ENCODE measurements at regions not wholly inside any gene's neighbourhood (a gene's known extent, or its start where the extent isn't known, plus 50 kb on each side); places are given as distances from the start of the nearest gene placed in this dataset.

DNA sequence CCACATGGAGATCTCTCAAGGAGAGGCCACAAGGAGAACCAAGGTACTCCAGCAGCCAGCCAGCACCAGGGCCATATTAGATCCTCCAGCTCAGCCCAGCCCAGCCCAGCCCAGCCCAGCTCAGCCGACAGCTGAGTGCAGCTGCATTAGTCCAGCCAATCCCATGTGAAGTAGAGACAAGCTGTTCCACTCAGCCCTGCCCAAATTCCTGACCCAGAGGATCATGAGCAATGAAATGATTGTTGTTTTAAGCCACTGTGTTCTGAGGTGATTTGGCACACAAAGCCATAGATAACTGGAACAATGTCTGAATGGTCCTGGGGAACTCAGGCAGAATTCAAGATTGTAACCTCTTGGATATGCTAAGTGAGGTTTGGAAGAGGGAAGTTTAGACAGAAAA lies 59.5 kb upstream of the BMP2 start:
- no peak overlapping the region for H3K27ac ChIP-seq (ENCODE audit: low read depth, low read length)
- no peaks in the 10 kb centered on the region for H3K4me1 ChIP-seq (replicated peaks in 1 of 4; ENCODE audit: control insufficient read depth in 3 of 4, insufficient read depth in 4 of 4, low read length in 3 of 4)

More for the DNA sequence above, 59.5 kb upstream of the BMP2 start:
- no peak overlapping the region for H4K5ac ChIP-seq (ENCODE audit: insufficient read length, low read depth, low read length)
- no peak overlapping the region for H4K8ac ChIP-seq (ENCODE audit: extremely low read depth, insufficient read depth, low read length)
- H2BK20ac ChIP-seq (ENCODE audit: low read length) = no peak overlapping the region
- H3K4me3 ChIP-seq (ENCODE audit: extremely low read depth in 1 of 4, insufficient read depth in 2 of 4, low read depth in 3 of 4, low read length in 4 of 4) = no peak overlapping the region
- no peaks in the 10 kb centered on the region for H3K79me2 ChIP-seq (ENCODE audit: control insufficient read depth in 1 of 2, insufficient read depth in 2 of 2, low read length in 2 of 2)
- no peak overlapping the region for H3K23ac ChIP-seq (ENCODE audit: insufficient read length)
- H3K18ac ChIP-seq (ENCODE audit: extremely low read depth, low read length) = no peak overlapping the region
- DNase-seq (ENCODE audit: low read depth in 1 of 2, low spot score in 2 of 2) (no peak), FAIRE-seq (no peak)
- no peak overlapping the region for H3K4me2 ChIP-seq (ENCODE audit: insufficient read depth in 1 of 2, low read depth in 2 of 2, low read length in 2 of 2)
- no peak overlapping the region for H3K56ac ChIP-seq (replicated peaks; ENCODE audit: insufficient read length, low read depth, low read length)
- H4K91ac ChIP-seq (replicated peaks; ENCODE audit: insufficient read length, low read length) = no peak overlapping the region
- H2AK5ac ChIP-seq (ENCODE audit: low read depth, low read length) = no peak overlapping the region
- no peaks in the 10 kb centered on the region for H3K27me3 ChIP-seq (replicated peaks in 1 of 4; ENCODE audit: control insufficient read depth in 3 of 4, extremely low read depth in 1 of 4, insufficient read depth in 3 of 4, low read length in 3 of 4)
- POLR2A ChIA-PET (ENCODE audit: partially characterized antibody) = no interaction called here
- no peak overlapping the region for H3K14ac ChIP-seq (ENCODE audit: insufficient read length)
- H2BK15ac ChIP-seq (ENCODE audit: low read length) = no peak overlapping the region
- no peak overlapping the region for H3K4ac ChIP-seq (replicated peaks; ENCODE audit: insufficient read length, low read depth, low read length)
- H2BK5ac ChIP-seq (ENCODE audit: low read depth, low read length) = no peak overlapping the region
- no peak overlapping the region for H2BK120ac ChIP-seq (replicated peaks; ENCODE audit: low read depth, low read length)
- 0 out of 2 replicates have a peak overlapping the region, but pooled peaks have one; percentile 34 for H2AFZ ChIP-seq (ENCODE audit: low read length)
- H3K9ac ChIP-seq (replicated peaks in 1 of 4; ENCODE audit: extremely low read depth in 1 of 4, low read depth in 3 of 4, low read length in 3 of 4) = no peak overlapping the region
- CTCF ChIA-PET (ENCODE audit: partially characterized antibody) = interaction anchor here (0.9 to 2.6 kb wide), 11 partner anchors 8 to 237 kb away, joined by 3 to 8 read pairs (median 3); no protein-coding TSS in a partner anchor
- no peaks in the 10 kb centered on the region for H3K79me1 ChIP-seq (ENCODE audit: low read depth, low read length)
- H3K9me3 ChIP-seq (ENCODE audit: insufficient read depth in 2 of 2, low read depth in 1 of 2, low read length in 1 of 2) = no peaks in the 10 kb centered on the region
- H2BK12ac ChIP-seq (ENCODE audit: low read depth, low read length) = no peak overlapping the region
- H3K36me3 ChIP-seq (ENCODE audit: control insufficient read depth in 2 of 4, insufficient read depth in 4 of 4, low read length in 3 of 4) = no peaks in the 10 kb centered on the region
- no peak for TF ChIP-seq CHD1 (IDR thresholded peaks at IDR 0.05; ENCODE audit: low read depth, low read length)
- no peak for TF ChIP-seq EP300 (IDR thresholded peaks at IDR 0.05; ENCODE audit: borderline replicate concordance in 1 of 2, low read depth in 2 of 2, low read length in 2 of 2)
- TF ChIP-seq CHD2 (IDR thresholded peaks at IDR 0.05; ENCODE audit: low read length) = no peak
- TF ChIP-seq GTF2F1 (IDR thresholded peaks at IDR 0.05; ENCODE audit: borderline replicate concordance, low read depth, low read length) = no peak
- no peak for TF ChIP-seq PHF8 (conservative IDR thresholded peaks at IDR 0.05; ENCODE audit: low read depth, low read length)
- TF ChIP-seq SRF (IDR thresholded peaks at IDR 0.05; ENCODE audit: low read depth, low read length) = no peak
- TF ChIP-seq SP2 (IDR thresholded peaks at IDR 0.05; ENCODE audit: low read length) = no peak
- TF ChIP-seq POLR2A (IDR thresholded peaks at IDR 0.05; ENCODE audit: control extremely low read depth in 1 of 2, low read depth in 2 of 2, low read length in 2 of 2) = no peak
- TF ChIP-seq KDM5A (IDR thresholded peaks at IDR 0.05; ENCODE audit: low read length) = no peak
- TF ChIP-seq, protein P1, sequence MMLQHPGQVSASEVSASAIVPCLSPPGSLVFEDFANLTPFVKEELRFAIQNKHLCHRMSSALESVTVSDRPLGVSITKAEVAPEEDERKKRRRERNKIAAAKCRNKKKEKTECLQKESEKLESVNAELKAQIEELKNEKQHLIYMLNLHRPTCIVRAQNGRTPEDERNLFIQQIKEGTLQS (IDR thresholded peaks at IDR 0.05; ENCODE audit: insufficient read depth, low read depth, low read length) = no peak
- 80% methylated on average over 1 of the region's 1 CpG; no CpG with 5 or more reads in 1 of the 2 experiments for WGBS, 2 experiments (ENCODE audit: extremely low coverage in 1 of 2, insufficient coverage in 1 of 2, insufficient read length in 1 of 2, insufficient replicate concordance in 2 of 2, low coverage in 1 of 2, low lambda C conversion rate in 2 of 2, missing lambda C conversion rate in 1 of 2)
- H3K23me2 ChIP-seq (ENCODE audit: low read depth, low read length) = no peaks in the 10 kb centered on the region
- no peaks in the 10 kb centered on the region for H4K20me1 ChIP-seq (replicated peaks in 1 of 2; ENCODE audit: control insufficient read depth in 1 of 2, insufficient read depth in 2 of 2, low read length in 2 of 2)
